HG02885 (cell line): ENCODE measurements at regions not wholly inside any gene's neighbourhood (a gene's known extent, or its start where the extent isn't known, plus 50 kb on each side); places are given as distances from the start of the nearest gene placed in this dataset.
"Not testable (repeated sequence)": the region's sequence is repeated elsewhere in the genome, so short reads cannot be mapped to it uniquely, and the experiment has no call there.

Experiments used
- ATAC-seq: cut with Tn5 transposase; IDR thresholded peaks from one replicate; pipeline ENCODE4 v1.9.1; 2021; ENCODE audit warnings: mild to moderate bottlenecking; ENCODE audit not compliant: unreplicated experiment, poor library complexity

- ATAC-seq: no peak
These were observed 78.4 kb upstream of the SPOPL start for GRCh38 chr2:138423198-138423597.

GRCh38 chr2:138423745-138424144 is 77.8 kb upstream of the SPOPL start:
- ATAC-seq: no peak

DNA sequence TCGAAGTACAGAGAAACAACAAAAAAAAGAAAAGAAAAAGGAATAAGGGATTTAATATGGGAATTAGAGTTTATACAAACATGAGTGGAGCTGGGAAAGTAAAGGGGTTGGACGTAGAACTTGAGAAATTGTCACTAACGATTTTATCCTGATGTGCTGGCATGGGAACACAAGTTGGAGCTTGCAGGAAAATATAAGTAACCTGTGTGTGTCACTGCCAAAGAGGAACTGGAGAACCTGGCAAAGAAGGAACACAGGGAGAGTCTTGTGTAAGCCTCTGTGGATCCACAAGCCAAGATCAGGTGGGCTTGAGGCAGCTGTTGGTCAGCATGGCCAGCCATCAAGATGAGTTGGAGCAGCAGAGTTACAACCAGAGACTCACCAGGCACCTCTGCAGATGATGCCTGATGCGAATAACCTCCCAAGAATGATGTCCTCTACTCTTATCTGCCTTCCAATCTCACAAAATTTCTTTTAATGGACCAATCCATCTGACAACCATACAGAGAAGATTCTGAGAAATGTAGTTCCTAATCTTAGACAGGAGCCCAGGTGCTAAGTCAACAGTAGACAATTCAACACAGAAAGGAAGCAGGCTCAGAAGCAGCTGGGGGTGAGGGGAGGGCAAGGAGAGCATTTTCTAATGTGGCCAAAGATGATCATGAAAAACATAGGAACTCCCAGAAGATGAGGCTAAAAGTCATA is 77.0 kb upstream of the SPOPL start:
- no peak for ATAC-seq

DNA sequence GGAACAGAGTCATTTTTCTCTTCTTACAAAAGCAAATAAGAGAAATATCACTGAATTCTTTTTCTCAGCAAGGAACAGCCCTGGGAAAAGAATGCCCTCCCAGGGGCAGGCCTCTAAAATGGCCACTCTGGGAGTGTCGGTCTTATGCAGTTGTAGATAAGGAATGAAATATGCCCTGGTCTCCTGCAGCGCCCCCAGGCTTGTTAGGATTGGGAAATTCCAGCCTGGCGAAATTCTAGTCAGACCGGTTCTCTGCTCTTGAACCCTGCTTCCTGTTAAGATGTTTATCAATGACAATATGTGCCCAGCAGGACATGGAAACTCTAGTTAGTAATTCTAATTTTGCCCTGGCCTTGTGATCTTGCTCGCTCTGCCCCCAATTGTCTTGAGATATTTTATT is 75.5 kb upstream of the SPOPL start:
- ATAC-seq: not testable (repeated sequence)

DNA sequence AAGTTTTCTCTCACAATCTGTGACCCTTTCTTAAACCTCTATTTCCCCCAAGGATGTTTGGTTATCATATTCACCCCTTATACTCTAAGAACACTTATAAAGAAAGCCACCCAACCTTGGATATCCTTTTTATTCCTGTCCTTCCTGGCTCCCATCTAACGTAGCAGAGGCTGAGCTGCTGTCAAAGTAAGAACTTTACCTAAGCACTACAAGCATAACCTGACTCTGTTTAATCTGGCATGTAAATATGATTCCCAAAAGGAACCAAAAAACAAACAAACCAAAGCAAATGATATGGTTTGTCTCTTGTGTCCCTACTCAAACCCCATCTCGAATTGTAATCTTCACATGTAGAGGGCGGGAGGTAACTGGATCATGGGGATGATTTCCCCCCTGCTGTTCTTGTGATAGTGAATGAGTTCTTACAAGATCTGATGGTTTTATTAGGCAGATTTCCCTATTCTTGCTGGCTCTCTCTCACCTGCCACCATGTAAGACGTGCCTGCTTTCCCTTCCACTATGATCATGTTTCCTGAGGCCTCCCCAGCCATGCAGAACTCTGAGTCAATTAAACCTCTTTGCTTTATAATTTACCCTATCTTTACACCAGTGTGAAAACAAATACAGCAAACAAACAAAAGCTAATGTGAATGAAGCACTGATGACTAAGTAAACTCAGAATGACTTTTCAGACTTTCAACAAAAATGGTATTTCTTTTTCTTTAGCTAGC is 72.7 kb upstream of the SPOPL start:
- no peak for ATAC-seq

DNA sequence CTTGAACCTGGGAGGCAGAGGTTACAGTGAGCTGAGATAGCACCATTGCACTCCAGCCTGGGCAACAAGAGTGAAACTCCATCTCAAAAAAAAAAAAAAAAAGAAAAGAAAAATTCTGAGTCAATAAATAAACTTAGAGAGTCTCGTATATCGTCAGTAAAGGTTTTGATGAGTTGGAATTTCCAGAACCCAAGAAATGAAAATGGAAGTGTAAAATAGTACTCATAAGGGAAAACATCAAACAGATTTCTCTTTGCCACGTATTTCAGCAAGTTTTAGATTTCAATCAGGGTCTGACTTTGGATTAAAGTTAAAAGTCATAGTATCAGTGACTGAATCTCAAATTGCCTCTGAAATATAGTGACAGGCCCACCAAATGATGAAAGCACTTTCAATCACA is 71.4 kb upstream of the SPOPL start:
- no peak for ATAC-seq

DNA sequence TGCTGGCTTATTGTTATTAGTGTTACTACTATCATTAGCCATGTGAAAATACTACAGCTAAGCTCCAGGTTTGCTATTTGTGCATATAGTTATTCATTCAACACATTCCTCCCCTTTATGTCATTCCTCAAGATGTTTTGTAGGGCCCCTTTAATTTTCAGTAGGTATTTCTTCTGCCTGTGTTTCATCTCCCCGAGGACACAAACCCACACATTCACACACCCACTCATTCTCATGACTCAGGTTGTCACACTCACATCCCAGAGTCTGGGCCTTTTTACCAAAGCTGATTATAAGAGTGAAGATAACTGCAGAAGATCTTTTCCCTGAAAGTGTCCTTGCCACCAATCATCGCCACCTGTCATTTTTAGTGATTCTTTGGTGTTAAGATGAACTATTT is 68.6 kb upstream of the SPOPL start:
- peak; percentile 63 for ATAC-seq

- ATAC-seq: no peak
These were observed 67.3 kb upstream of the SPOPL start for GRCh38 chr2:138433995-138434951.

GRCh38 chr2:138435701-138436100 is 65.9 kb upstream of the SPOPL start:
- ATAC-seq: no peak

DNA sequence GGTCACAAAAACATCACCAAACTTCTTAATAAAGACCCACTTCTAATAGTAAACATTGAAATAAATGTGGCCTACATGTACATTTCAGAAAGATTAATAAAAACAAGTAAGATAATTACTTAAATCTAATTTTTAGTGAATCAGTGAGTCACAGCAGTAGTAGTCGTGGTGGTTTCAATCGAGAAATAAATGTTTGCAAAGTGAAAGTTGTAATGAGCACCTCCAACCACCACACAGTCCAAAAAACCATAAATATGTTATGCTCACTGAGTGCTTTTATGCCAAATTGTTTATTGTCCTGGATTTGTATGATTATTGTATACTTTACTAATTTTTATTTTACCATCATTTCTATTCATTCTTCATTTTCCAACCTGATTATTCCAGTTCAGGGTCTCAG is 61.8 kb upstream of the SPOPL start:
- ATAC-seq: peak; percentile 53

GRCh38 chr2:138440759-138441158 is 60.8 kb upstream of the SPOPL start:
- no peak for ATAC-seq

- no peak for ATAC-seq
These were observed 59.7 kb upstream of the SPOPL start for GRCh38 chr2:138441916-138442315.

DNA sequence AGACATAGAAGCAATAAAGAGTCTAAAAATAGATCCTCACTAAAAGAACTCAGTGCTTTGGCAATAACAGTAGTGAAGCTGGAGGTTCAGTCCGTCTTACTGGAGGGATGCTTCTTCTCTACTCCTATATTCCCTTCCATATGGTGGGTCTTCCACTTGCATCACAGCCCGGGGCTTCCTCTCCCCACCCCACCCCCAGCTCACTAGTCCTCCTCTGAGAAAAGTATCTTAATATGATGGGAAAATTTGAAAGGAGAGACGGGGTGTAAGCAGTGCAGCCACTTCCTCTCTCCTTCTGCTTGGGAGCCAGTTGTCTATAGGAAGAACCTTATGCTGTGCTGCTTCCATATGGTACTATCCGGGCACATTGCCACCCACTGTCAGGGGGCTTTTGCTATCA is 57.2 kb upstream of the SPOPL start:
- no peak for ATAC-seq

DNA sequence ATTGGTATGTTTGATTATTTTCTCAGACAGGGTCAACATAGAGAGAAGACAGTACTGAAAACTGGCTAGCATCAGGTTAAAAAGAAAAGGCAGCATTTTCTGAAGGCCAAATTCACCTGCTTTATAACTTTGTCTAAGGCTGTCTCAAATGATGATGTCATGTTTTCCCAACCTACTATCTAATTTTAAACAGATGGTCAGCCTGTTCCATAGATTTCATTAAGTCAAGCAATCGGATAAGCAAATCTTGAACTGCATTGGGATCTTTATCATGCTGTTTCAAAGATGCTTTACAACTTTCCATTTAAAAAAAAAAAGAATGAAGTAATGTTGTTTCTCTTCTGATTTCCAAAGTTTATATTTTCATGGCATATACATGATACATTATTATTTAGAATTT is 56.3 kb upstream of the SPOPL start:
- no peak for ATAC-seq

GRCh38 chr2:138446043-138446442 is 55.5 kb upstream of the SPOPL start:
- ATAC-seq: no peak

DNA sequence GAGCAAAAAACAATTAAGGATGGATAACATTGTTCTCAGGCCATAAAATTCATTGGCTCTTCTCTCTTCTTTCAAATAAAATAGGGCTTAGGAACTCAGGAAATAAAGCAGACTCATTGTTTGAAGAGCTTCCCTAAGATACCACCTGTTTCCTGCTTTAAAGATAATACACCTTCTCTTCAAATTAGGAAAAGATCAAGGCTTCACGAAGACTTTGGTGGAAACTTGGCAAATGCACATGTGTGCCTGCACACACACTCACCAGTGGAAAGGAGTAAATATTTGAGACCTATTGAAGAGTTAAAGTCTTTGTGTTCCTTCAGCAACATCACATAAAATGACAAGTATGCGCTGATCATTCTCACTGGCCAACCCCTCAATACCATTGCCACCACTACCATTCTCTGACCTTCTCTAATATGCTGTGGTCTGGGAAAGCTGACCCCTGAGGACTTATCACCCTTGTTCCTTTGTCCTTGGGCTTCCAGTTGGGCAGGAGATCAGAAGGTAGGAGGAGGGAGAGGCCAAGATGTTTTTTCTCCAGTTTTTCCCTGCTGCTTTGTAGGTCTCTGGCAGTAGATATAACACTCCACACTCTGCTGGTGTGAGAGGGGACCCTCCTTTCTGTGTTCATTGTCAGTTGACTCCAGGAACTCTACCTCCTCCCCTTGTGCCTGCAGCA is 53.5 kb upstream of the SPOPL start:
- ATAC-seq: no peak
